ENCODE measurements at regions not wholly inside any gene's neighbourhood (a gene's known extent, or its start where the extent isn't known, plus 50 kb on each side); places are given as distances from the start of the nearest gene placed in this dataset.
"Not testable (repeated sequence)": the region's sequence is repeated elsewhere in the genome, so short reads cannot be mapped to it uniquely, and the experiment has no call there.

DNA sequence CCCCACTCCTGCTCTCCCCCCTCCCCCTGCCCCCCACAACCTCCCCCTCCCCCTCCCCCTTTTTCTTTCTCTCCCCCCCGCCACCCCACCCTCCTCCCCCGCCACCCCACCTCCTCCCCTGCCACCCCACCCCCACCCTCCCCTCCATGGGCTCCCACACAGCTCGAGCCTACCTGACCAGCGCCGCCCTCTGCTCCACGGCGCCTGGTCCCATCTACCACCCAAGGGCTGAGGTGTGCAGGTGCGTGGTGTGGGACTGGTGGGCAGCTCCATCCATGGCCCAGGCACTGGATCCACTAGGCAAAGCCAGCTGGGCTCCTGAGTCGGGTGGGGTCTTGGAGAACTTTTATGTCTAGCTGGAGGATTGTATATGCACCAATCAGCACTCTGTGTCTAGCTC lies 68.3 kb upstream of the KCNAB1 start:
- TF ChIP-seq GABPA (IDR thresholded peaks at IDR 0.05; ENCODE audit: low read depth) (no peak), POLR2AphosphoS5 (IDR thresholded peaks at IDR 0.05; ENCODE audit: low read depth) (no peak), SPI1 (IDR thresholded peaks at IDR 0.05; ENCODE audit: borderline replicate concordance, low read depth) (no peak)
- TF ChIP-seq, protein P1, sequence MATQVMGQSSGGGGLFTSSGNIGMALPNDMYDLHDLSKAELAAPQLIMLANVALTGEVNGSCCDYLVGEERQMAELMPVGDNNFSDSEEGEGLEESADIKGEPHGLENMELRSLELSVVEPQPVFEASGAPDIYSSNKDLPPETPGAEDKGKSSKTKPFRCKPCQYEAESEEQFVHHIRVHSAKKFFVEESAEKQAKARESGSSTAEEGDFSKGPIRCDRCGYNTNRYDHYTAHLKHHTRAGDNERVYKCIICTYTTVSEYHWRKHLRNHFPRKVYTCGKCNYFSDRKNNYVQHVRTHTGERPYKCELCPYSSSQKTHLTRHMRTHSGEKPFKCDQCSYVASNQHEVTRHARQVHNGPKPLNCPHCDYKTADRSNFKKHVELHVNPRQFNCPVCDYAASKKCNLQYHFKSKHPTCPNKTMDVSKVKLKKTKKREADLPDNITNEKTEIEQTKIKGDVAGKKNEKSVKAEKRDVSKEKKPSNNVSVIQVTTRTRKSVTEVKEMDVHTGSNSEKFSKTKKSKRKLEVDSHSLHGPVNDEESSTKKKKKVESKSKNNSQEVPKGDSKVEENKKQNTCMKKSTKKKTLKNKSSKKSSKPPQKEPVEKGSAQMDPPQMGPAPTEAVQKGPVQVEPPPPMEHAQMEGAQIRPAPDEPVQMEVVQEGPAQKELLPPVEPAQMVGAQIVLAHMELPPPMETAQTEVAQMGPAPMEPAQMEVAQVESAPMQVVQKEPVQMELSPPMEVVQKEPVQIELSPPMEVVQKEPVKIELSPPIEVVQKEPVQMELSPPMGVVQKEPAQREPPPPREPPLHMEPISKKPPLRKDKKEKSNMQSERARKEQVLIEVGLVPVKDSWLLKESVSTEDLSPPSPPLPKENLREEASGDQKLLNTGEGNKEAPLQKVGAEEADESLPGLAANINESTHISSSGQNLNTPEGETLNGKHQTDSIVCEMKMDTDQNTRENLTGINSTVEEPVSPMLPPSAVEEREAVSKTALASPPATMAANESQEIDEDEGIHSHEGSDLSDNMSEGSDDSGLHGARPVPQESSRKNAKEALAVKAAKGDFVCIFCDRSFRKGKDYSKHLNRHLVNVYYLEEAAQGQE (IDR thresholded peaks at IDR 0.05; ENCODE audit: insufficient replicate concordance, low read depth), result no peak
- TF ChIP-seq, protein P2, sequence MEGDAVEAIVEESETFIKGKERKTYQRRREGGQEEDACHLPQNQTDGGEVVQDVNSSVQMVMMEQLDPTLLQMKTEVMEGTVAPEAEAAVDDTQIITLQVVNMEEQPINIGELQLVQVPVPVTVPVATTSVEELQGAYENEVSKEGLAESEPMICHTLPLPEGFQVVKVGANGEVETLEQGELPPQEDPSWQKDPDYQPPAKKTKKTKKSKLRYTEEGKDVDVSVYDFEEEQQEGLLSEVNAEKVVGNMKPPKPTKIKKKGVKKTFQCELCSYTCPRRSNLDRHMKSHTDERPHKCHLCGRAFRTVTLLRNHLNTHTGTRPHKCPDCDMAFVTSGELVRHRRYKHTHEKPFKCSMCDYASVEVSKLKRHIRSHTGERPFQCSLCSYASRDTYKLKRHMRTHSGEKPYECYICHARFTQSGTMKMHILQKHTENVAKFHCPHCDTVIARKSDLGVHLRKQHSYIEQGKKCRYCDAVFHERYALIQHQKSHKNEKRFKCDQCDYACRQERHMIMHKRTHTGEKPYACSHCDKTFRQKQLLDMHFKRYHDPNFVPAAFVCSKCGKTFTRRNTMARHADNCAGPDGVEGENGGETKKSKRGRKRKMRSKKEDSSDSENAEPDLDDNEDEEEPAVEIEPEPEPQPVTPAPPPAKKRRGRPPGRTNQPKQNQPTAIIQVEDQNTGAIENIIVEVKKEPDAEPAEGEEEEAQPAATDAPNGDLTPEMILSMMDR (IDR thresholded peaks at IDR 0.05; ENCODE audit: insufficient read depth, low read length), result no peak
- H3K4me3 ChIP-seq (replicated peaks; ENCODE audit: insufficient read depth, low read length), result no peak overlapping the region
- no peak for DNase-seq (ENCODE audit: low read depth in 1 of 2, low spot score in 1 of 2)
- no peak overlapping the region for H3K27ac ChIP-seq (replicated peaks)
- H3K27me3 ChIP-seq (ENCODE audit: insufficient read depth, poor library complexity, severe bottlenecking), result no peaks in the 10 kb centered on the region

DNA sequence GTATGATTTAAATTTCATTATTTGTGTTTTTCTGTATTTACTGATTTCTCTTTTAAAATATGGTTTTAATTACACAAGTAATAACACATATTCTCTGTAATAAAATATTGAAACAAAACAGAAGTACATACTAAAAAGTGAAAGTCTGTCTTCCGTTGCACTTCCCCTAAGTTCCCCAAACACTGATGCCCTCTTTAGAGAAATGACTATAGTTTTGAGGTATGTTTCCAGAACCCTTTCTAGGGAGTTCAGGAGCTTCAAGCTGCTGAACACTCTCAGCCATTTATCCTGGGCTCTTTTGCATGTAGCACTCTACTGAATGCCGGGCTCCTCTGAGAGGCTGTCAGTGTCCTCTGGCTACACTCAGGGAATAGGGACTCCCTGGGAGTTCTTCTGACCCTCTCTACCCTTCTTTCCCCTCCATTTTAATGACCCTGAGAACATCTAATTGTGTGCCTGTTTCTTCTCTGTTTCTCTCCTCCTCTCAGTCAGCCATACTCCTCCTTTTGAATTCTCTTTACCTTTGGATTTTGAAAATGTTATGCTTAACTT lies 60.4 kb upstream of the KCNAB1 start:
- DNase-seq (ENCODE audit: low read depth in 1 of 2, low spot score in 1 of 2), result no peak
- TF ChIP-seq POLR2AphosphoS5 (IDR thresholded peaks at IDR 0.05; ENCODE audit: low read depth), result no peak
- TF ChIP-seq GABPA (IDR thresholded peaks at IDR 0.05; ENCODE audit: low read depth), result no peak
- TF ChIP-seq SPI1 (IDR thresholded peaks at IDR 0.05; ENCODE audit: borderline replicate concordance, low read depth), result peak; percentile 31; the same call in 1 of the 2 replicates
- TF ChIP-seq, protein P1 (IDR thresholded peaks at IDR 0.05; ENCODE audit: insufficient replicate concordance, low read depth), result no peak
- TF ChIP-seq, protein P2 (IDR thresholded peaks at IDR 0.05; ENCODE audit: insufficient read depth, low read length), result no peak
- no peak overlapping the region for H3K27ac ChIP-seq (replicated peaks)
- H3K4me3 ChIP-seq (replicated peaks; ENCODE audit: insufficient read depth, low read length), result no peak overlapping the region
- no peaks in the 10 kb centered on the region for H3K27me3 ChIP-seq (ENCODE audit: insufficient read depth, poor library complexity, severe bottlenecking)

DNA sequence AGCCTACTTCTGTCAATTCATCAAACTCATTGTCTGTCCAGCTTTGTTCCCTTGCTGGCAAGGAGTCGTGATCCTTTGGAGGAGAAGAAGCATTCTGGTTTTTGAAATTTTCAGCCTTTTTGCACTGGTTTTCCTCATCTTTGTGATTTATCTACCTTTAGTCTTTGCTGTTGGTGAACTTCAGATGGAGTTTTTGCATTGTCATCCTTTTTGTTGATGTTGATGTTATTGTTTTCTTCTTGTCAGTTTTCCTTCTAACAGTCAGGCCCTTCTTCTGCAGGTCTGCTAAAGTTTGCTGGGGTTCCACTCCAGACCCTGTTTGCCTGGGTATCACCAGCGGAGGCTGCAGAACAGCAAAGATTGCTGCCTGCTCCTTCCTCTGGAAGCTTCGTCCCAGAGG lies 52.2 kb upstream of the KCNAB1 start:
- H3K27ac ChIP-seq (replicated peaks); DNase-seq (ENCODE audit: low read depth in 1 of 2, low spot score in 1 of 2); H3K27me3 ChIP-seq (ENCODE audit: insufficient read depth, poor library complexity, severe bottlenecking); H3K4me3 ChIP-seq (replicated peaks; ENCODE audit: insufficient read depth, low read length): not testable (repeated sequence)

DNA sequence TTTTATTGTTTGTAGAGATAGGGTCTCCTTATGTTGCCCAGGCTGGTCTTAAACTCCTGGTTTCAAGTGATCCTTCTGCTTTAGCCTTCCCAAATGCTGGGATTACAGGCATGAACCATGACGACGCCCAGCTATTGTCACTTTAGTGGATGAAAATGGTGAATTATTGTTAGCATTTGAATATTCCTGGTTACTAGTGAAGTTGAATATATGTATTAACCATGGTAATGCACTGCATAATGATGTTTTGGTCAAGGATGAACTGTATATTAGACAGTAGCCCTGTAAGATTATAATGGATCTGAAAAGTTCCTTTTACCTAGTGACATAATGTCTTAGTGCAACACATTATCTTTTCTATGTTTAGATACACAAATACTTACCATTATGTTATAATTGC lies 50.4 kb upstream of the KCNAB1 start:
- Histone ChIP-seq H3K27me3 (ENCODE audit: insufficient read depth, poor library complexity, severe bottlenecking) (peaks cover 4% of the 10 kb centered on the region), H3K27ac (replicated peaks) (no peak overlapping the region), H3K4me3 (replicated peaks; ENCODE audit: insufficient read depth, low read length) (no peak overlapping the region)
- TF ChIP-seq SPI1 (IDR thresholded peaks at IDR 0.05; ENCODE audit: borderline replicate concordance, low read depth), result no peak
- no peak for DNase-seq (ENCODE audit: low read depth in 1 of 2, low spot score in 1 of 2)
